ENCODE measurements at regions not wholly inside any gene's neighbourhood (a gene's known extent, or its start where the extent isn't known, plus 50 kb on each side); places are given as distances from the start of the nearest gene placed in this dataset.

GRCh38 chr13:105177265-105177900, 1358.1 kb downstream of the EFNB2 start:
- intact Hi-C loops (cut with micrococcal nuclease) = no loop called here
- Histone ChIP-seq H3K4me2 (ENCODE audit: low read depth, low read length) (no peak overlapping the region), H4K91ac (ENCODE audit: insufficient read depth, low read depth, low read length) (no peak overlapping the region), H2AK5ac (ENCODE audit: low read depth, low read length) (no peak overlapping the region), H3K4me1 (ENCODE audit: control insufficient read depth, insufficient read depth, low read length) (no peaks in the 10 kb centered on the region), H3K56ac (ENCODE audit: extremely low read depth, insufficient read depth, low read length) (no peak overlapping the region), H3K18ac (ENCODE audit: low read depth, low read length) (no peak overlapping the region), H2BK120ac (ENCODE audit: low read depth, low read length) (no peak overlapping the region), H2BK5ac (ENCODE audit: low read depth, low read length, poor library complexity, severe bottlenecking) (no peak overlapping the region), H2BK15ac (ENCODE audit: low read depth, low read length) (no peak overlapping the region), H3K27me3 (ENCODE audit: control insufficient read depth, insufficient read depth, low read length) (no peaks in the 10 kb centered on the region), H3K9me3 (ENCODE audit: control insufficient read depth, insufficient read depth, low read length) (no peaks in the 10 kb centered on the region), H4K20me1 (ENCODE audit: insufficient read depth, low read length) (no peaks in the 10 kb centered on the region), H3K4me3 (ENCODE audit: insufficient read depth, low read depth, low read length) (no peak overlapping the region), H4K5ac (ENCODE audit: low read depth, low read length) (no peak overlapping the region), H3K4ac (ENCODE audit: low read depth, low read length) (no peak overlapping the region), H2AFZ (replicated peaks; ENCODE audit: low read length, poor library complexity) (no peak overlapping the region), H4K8ac (ENCODE audit: low read depth in 2 of 2, low read length in 2 of 2) (no peak overlapping the region), H3K9me1 (ENCODE audit: insufficient read depth, low read length) (no peaks in the 10 kb centered on the region), H3K14ac (replicated peaks; ENCODE audit: low read depth, low read length) (no peak overlapping the region), H3K27ac (ENCODE audit: insufficient read depth, low read length) (no peak overlapping the region), H2AK9ac (replicated peaks; ENCODE audit: low read depth, low read length, poor library complexity) (no peak overlapping the region), H2BK20ac (ENCODE audit: low read depth, low read length) (no peak overlapping the region), H3K36me3 (ENCODE audit: control insufficient read depth, insufficient read depth, low read length) (no peaks in the 10 kb centered on the region), H3K23ac (ENCODE audit: low read depth, low read length) (no peak overlapping the region), H3K9ac (ENCODE audit: low read depth, low read length) (no peak overlapping the region), H3K79me1 (ENCODE audit: low read depth in 1 of 2, low read length in 2 of 2) (no peaks in the 10 kb centered on the region)
- ATAC-seq (ENCODE audit: low read depth) (no peak), DNase-seq (no peak)
- dilution Hi-C loops (cut with HindIII; ENCODE audit: low sequenced_read_pairs, unreplicated experiment) = no loop called here
- in situ Hi-C loops (cut with MboI; ENCODE audit: low sequenced_read_pairs) = no loop called here
- 80% methylated on average over 1 of the region's 3 CpGs; no CpG with 5 or more reads in 1 of the 2 experiments for WGBS, 2 experiments (ENCODE audit: extremely low coverage in 2 of 2, insufficient read length in 1 of 2)
- POLR2A ChIA-PET (ENCODE audit: unreplicated experiment) = no interaction called here
- BruUV-seq (replicated peaks) = no TSS peak
- TF ChIP-seq BHLHE40 (IDR thresholded peaks at IDR 0.05; ENCODE audit: low read depth, low read length) (no peak), NFE2L2 (IDR thresholded peaks at IDR 0.05; ENCODE audit: low read depth, low read length) (no peak), RFX5 (IDR thresholded peaks at IDR 0.05; ENCODE audit: low read depth, low read length) (no peak), MAFK (IDR thresholded peaks at IDR 0.05; ENCODE audit: low read depth, low read length) (no peak), USF2 (IDR thresholded peaks at IDR 0.05; ENCODE audit: low read depth, low read length) (no peak), RCOR1 (IDR thresholded peaks at IDR 0.05; ENCODE audit: insufficient replicate concordance, low read length) (no peak), MXI1 (IDR thresholded peaks at IDR 0.05; ENCODE audit: borderline replicate concordance, low read depth, low read length) (no peak), ELK1 (IDR thresholded peaks at IDR 0.05; ENCODE audit: borderline replicate concordance, low read depth, low read length) (no peak), CTCF (conservative IDR thresholded peaks at IDR 0.05; ENCODE audit: low read depth, low read length) (no peak), MAZ (IDR thresholded peaks at IDR 0.05; ENCODE audit: borderline replicate concordance, low read depth, low read length) (no peak)
- CTCF ChIA-PET = no interaction called here

Measured in IMR-90 (cell line).